ENCODE measurements at regions not wholly inside any gene's neighbourhood (a gene's known extent, or its start where the extent isn't known, plus 50 kb on each side); places are given as distances from the start of the nearest gene placed in this dataset.

DNA sequence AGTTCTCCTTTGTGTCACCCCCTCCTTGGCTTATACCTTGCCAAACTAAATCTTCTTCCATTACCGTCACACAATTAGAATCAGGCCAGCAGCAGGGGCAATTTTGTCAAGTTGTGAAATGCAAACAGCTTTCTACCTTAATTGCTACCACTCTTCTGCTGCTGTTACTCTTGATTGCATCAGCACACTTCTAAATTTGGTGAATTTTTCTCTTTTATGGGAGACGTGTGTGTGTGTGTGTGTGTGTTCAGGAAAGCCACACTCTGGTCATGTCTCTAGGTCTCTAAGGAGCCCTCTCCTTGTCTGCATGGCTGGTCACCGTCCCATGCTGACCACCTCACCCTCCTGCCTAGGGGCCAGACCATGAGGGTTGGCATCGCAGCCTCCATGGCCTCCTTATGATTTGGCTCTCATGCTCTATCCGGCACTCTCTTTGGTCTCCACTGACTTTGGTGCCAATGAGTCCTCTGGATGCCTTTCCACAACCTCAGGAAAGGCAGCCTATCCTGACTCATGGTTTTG lies 87.7 kb downstream of the GATA6 start:
- DNase-seq (ENCODE audit: low read depth, low spot score) = no peak

DNA sequence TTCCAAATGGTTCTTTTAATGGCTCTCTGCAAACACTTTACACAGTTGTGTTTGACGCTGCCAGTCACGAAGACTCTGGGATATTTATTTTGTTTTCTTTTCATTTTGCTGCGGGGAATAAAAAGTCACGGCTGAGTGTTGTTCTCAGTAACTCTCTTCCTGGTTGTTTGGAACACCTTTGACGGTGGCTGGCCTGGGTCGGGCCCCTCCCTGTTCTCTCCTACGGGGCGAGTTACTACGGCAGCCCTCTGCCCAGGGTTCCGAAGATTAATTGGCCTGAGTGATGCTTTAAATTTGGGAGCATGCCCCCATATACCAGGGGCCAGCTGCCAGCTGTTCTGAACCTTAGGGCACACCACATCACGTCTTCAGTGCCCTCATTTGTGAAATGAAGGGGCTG lies 84.7 kb downstream of the GATA6 start:
- no peak for DNase-seq (ENCODE audit: low read depth, low spot score)

- peak; percentile 8 for DNase-seq (ENCODE audit: low read depth, low spot score)
Observed at GRCh38 chr18:22253676-22254075, 84.3 kb downstream of the GATA6 start.

- no peak for DNase-seq (ENCODE audit: low read depth, low spot score)
Observed at GRCh38 chr18:22253156-22253555, 83.8 kb downstream of the GATA6 start.
